CD8-positive, alpha-beta memory T cell (primary cell): ENCODE measurements at regions not wholly inside any gene's neighbourhood (a gene's known extent, or its start where the extent isn't known, plus 50 kb on each side); places are given as distances from the start of the nearest gene placed in this dataset.

Experiments used
- CTCF ChIA-PET: fragments of 350-600 bp; sonication (Branson Sonifier 250); formaldehyde crosslinking; loops from one replicate; lab custom pipeline; 2021; ENCODE audit warnings: antibody characterized with exemption; lab: Charles Lee
- POLR2A ChIA-PET: fragments of 350-600 bp; sonication (Branson Sonifier 250); formaldehyde crosslinking; loops from one replicate; lab custom pipeline; 2021; ENCODE audit warnings: antibody characterized with exemption; lab: Charles Lee
- DNase-seq, 5 donors: peaks; one replicate each; pipeline versions ENCODE4 v3.0.0 to v3.0.0-alpha.2; 2020 to 2022; ENCODE audit warnings: mixed read lengths in 1 of 5
- H3K27ac ChIP-seq: one replicate; pipeline ENCODE4 v1.7.0; 2013; ENCODE audit warnings: low read depth, mild to moderate bottlenecking, low read length, moderate library complexity
- H3K27me3 ChIP-seq: 2 replicates; pipeline ENCODE4 v1.7.0; 2013; ENCODE audit warnings: low read length, mild to moderate bottlenecking; ENCODE audit not compliant: insufficient read depth, poor library complexity, severe bottlenecking
- H3K36me3 ChIP-seq: 2 replicates; pipeline ENCODE4 v1.7.0; 2013; ENCODE audit warnings: mild to moderate bottlenecking, low read length, moderate library complexity; ENCODE audit not compliant: insufficient read depth
- H3K4me1 ChIP-seq: 2 replicates; pipeline ENCODE4 v1.7.0; 2013; ENCODE audit warnings: mild to moderate bottlenecking, low read length, moderate library complexity; ENCODE audit not compliant: insufficient read depth
- H3K4me3 ChIP-seq: 2 replicates; pipeline ENCODE4 v1.7.0; 2013; ENCODE audit warnings: mild to moderate bottlenecking, low read length
- H3K9me3 ChIP-seq: 2 replicates; pipeline ENCODE4 v1.7.0; 2013; ENCODE audit warnings: mild to moderate bottlenecking, low read length
- H3K27ac Mint-ChIP-seq, 8 donors: one replicate each; pipeline ENCODE4 v1.8.0; 2020 to 2021; ENCODE audit warnings: mixed read lengths in 8 of 8, mild to moderate bottlenecking in 6 of 8, inconsistent platforms in 3 of 8, moderate library complexity in 3 of 8
- H3K27me3 Mint-ChIP-seq, 2 donors: one replicate each; pipeline ENCODE4 v1.8.0; 2020 to 2021; ENCODE audit warnings: mixed read lengths in 2 of 2, mild to moderate bottlenecking in 1 of 2, moderate library complexity in 1 of 2
- H3K36me3 Mint-ChIP-seq, 3 donors: one replicate each; pipeline ENCODE4 v1.8.0; 2020 to 2021; ENCODE audit warnings: mixed read lengths in 3 of 3, inconsistent platforms in 1 of 3, mild to moderate bottlenecking in 1 of 3
- H3K4me1 Mint-ChIP-seq, 3 donors: one replicate each; pipeline ENCODE4 v1.8.0; 2020 to 2021; ENCODE audit warnings: mixed read lengths in 3 of 3, inconsistent platforms in 1 of 3, mild to moderate bottlenecking in 1 of 3
- H3K4me3 Mint-ChIP-seq, 7 donors: one replicate each; pipeline ENCODE4 v1.8.0; 2020 to 2021; ENCODE audit warnings: mixed read lengths in 7 of 7, mild to moderate bottlenecking in 6 of 7, moderate library complexity in 4 of 7, inconsistent platforms in 2 of 7
- H3K9me3 Mint-ChIP-seq, 5 donors: one replicate each; pipeline ENCODE4 v1.8.0; 2020 to 2022; ENCODE audit warnings: mixed read lengths in 5 of 5, mild to moderate bottlenecking in 3 of 5, moderate library complexity in 2 of 5, inconsistent platforms in 1 of 5

DNA sequence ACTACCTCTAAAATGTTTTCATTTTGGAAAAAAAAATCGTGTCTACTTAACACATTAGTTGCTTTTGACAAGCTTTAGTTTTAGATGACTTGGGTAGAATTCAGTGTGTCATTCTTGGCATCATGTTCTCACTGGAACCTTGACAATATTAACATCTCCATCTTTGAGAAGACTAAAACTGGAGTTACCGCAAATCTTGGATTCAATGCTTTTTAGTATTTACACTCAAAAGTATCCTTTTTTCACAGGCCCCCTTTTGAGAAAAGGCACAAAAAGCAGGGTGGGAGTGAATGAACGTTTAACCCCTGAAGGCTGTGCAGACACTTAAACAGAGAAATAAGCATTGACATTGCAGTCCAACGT is 549.1 kb downstream of the CSNK1G3 start:
- no peaks in the 10 kb centered on the region for H3K27me3 ChIP-seq
- Mint-ChIP-seq H3K4me1 (no peaks in the 10 kb centered on the region), H3K27me3 (no peaks in the 10 kb centered on the region), H3K4me3 (no peak overlapping the region), H3K36me3 (no peaks in the 10 kb centered on the region), H3K9me3 (peaks cover 2 to 8% (median 3%) of the 10 kb centered on the region in 5 donors), H3K27ac (no peak overlapping the region)
- ChIA-PET POLR2A (no interaction called here), CTCF (interaction anchor here (0.6 kb wide), 1 partner anchor 45 kb away, joined by 3 read pairs; no protein-coding TSS in a partner anchor)
- no peak overlapping the region for H3K4me3 ChIP-seq
- no peak overlapping the region for H3K27ac ChIP-seq
- DNase-seq: no peak
- H3K9me3 ChIP-seq: no peaks in the 10 kb centered on the region
- no peaks in the 10 kb centered on the region for H3K36me3 ChIP-seq
- no peaks in the 10 kb centered on the region for H3K4me1 ChIP-seq

DNA sequence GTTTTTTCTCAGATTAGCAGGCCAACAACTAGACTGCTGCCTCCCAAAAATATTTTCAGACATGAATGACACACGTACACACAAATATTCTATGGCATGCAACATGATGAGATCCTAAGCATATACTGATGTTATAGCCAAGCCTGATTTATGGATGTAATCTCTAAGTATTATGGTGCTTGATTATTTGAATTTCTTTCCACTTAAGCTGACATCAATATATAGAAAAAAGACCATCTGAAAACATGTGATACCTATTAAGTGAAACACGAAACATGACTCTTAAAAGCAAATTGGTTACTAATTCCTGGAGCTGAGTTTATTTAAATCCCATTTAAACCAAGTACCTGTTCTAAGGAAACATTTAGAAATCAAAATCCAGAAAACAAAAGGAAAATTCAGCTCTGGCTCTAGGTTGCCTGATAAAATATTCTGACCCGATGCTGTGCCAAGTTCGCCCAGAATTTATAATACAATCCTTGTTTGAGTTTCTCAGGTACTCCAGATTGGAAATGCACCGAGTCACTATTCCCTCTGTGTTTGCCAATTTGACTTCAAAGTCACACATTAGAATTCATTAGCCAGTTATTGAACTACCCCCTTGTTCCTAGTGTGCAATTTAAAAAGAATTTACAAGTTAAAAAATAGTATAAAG is 548.6 kb downstream of the CSNK1G3 start:
- H3K27me3 Mint-ChIP-seq: no peaks in the 10 kb centered on the region
- ChIA-PET POLR2A (no interaction called here), CTCF (interaction anchor here (0.6 kb wide), 1 partner anchor 45 kb away, joined by 3 read pairs; no protein-coding TSS in a partner anchor)
- no peaks in the 10 kb centered on the region for H3K27me3 ChIP-seq
- H3K36me3 ChIP-seq: no peaks in the 10 kb centered on the region
- no peaks in the 10 kb centered on the region for H3K9me3 ChIP-seq
- H3K27ac ChIP-seq: no peak overlapping the region
- no peak overlapping the region for H3K4me3 Mint-ChIP-seq
- no peaks in the 10 kb centered on the region for H3K36me3 Mint-ChIP-seq
- H3K4me1 Mint-ChIP-seq: no peaks in the 10 kb centered on the region
- no peak overlapping the region for H3K4me3 ChIP-seq
- no peak overlapping the region for H3K27ac Mint-ChIP-seq
- H3K4me1 ChIP-seq: no peaks in the 10 kb centered on the region
- no peak for DNase-seq
- peaks cover 2 to 8% (median 4%) of the 10 kb centered on the region in 5 donors for H3K9me3 Mint-ChIP-seq

DNA sequence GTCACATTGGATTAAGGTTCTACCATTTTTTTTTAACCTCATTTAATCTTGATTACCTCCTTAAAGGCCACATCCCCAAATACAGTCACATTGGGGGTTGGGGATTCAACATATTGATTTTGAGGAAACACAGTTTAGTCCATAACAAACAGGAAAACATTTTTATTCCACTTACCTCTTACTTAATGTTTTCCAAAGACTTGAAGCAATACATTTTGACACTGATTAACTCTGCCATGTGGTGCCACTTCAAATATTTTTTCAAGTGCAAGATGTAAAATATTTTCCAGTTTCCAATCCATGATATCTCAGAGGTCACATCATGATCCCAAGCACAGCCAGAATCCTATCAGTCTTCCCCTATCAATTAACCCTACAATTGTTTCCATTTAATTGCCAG is 548.0 kb downstream of the CSNK1G3 start:
- ChIA-PET CTCF (no interaction called here), POLR2A (no interaction called here)
- no peaks in the 10 kb centered on the region for H3K4me1 Mint-ChIP-seq
- no peak for DNase-seq
- no peak overlapping the region for H3K4me3 Mint-ChIP-seq
- no peaks in the 10 kb centered on the region for H3K36me3 Mint-ChIP-seq
- H3K27me3 Mint-ChIP-seq: no peaks in the 10 kb centered on the region
- Histone ChIP-seq H3K27me3 (no peaks in the 10 kb centered on the region), H3K27ac (no peak overlapping the region), H3K4me1 (no peaks in the 10 kb centered on the region), H3K36me3 (no peaks in the 10 kb centered on the region), H3K9me3 (no peaks in the 10 kb centered on the region), H3K4me3 (no peak overlapping the region)
- peaks cover 2 to 8% (median 4%) of the 10 kb centered on the region in 5 donors for H3K9me3 Mint-ChIP-seq
- no peak overlapping the region for H3K27ac Mint-ChIP-seq

DNA sequence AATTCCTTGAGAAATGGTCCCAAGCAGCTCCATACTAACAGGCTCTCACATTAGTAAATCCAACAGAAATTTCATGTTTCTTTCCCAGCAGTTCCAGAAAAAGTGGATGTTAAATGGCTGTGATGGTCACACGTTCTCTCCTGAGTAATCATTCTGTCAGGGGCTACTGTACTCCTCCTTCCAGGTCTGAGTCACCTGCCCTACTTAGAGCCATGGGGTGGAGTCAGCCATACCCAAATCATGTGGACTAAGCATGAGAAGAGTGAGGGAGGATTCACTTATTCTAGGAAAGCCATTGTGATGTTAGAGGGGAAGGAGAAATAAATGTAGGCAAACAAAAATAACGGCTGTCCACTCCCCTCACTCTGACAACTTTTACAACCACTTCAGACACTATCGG is 547.2 kb downstream of the CSNK1G3 start:
- H3K27ac Mint-ChIP-seq: no peak overlapping the region
- H3K36me3 ChIP-seq: no peaks in the 10 kb centered on the region
- no peaks in the 10 kb centered on the region for H3K27me3 Mint-ChIP-seq
- no peak overlapping the region for H3K27ac ChIP-seq
- ChIA-PET POLR2A (no interaction called here), CTCF (no interaction called here)
- H3K36me3 Mint-ChIP-seq: no peaks in the 10 kb centered on the region
- peaks cover 2 to 4% (median 2%) of the 10 kb centered on the region in 5 donors for H3K9me3 Mint-ChIP-seq
- H3K27me3 ChIP-seq: no peaks in the 10 kb centered on the region
- H3K9me3 ChIP-seq: no peaks in the 10 kb centered on the region
- no peaks in the 10 kb centered on the region for H3K4me1 Mint-ChIP-seq
- H3K4me3 Mint-ChIP-seq: no peak overlapping the region
- no peak for DNase-seq
- H3K4me3 ChIP-seq: no peak overlapping the region
- no peaks in the 10 kb centered on the region for H3K4me1 ChIP-seq

DNA sequence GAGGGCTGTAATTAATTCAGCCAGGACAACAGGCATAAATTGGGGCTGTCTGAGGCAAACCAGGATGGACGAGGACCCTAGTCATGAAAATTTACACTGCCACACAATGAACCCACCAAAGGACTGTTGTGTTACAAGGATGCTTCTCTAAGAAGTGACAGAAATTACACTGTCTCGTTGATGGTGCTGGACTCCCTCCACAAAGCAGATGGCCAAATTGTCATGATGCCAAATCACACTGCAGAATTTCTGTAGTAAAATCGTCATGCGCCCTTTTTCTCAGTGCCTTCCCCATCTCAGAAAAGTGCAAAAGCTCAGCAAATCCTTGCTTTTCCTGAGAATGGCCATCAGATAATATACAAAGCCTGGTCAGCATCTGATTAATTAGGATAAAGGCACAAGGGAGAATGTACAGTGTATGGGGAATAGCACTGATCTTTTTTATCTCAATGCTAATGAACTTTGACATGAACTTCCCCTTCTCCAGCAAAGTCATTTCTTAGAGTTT is 545.8 kb downstream of the CSNK1G3 start:
- POLR2A ChIA-PET: no interaction called here
- no peaks in the 10 kb centered on the region for H3K36me3 ChIP-seq
- H3K4me3 ChIP-seq: no peak overlapping the region
- H3K9me3 Mint-ChIP-seq: peaks cover 0 to 6% (median 2%) of the 10 kb centered on the region in 5 donors
- H3K4me1 ChIP-seq: no peaks in the 10 kb centered on the region
- no peaks in the 10 kb centered on the region for H3K4me1 Mint-ChIP-seq
- DNase-seq: no peak
- H3K27ac Mint-ChIP-seq: no peak overlapping the region
- no peaks in the 10 kb centered on the region for H3K27me3 Mint-ChIP-seq
- CTCF ChIA-PET: no interaction called here
- no peaks in the 10 kb centered on the region for H3K36me3 Mint-ChIP-seq
- H3K27ac ChIP-seq: no peak overlapping the region
- no peaks in the 10 kb centered on the region for H3K27me3 ChIP-seq
- no peaks in the 10 kb centered on the region for H3K9me3 ChIP-seq
- no peak overlapping the region for H3K4me3 Mint-ChIP-seq

DNA sequence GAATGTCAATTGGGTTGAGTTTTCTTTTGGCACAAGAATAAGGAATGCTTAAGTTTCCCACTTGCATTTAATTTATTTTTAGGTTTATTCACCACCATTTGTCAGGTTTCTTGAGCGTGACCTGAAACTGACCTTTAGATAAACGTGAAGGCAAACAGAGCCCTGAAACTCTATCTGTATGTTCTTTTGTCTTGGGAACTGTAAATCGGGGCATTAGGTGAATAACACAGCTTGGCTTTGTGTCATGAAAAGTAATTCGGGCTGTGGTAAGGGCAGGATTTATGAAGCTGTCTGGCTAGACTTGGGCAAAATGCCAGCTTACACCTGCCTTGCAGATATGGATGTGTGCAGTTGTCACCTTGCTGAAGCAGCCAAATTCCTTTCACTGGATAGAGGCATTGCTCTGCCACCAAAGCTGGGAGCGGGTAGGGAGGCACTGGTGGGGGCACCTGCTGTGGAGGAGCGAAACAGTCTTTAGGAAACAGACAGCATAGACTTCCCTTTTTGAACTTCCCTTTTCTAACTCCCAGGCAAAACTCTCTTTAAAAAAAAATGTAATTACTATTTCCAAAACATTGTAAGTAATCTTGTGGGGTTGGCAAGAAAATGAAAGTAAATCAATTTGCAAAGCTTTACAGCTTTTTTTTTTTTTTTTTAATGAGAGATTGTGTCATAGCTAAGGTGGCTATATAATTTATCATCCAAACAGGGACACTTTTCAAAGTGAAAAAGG is 545.2 kb downstream of the CSNK1G3 start:
- Mint-ChIP-seq H3K27ac (no peak overlapping the region), H3K27me3 (no peaks in the 10 kb centered on the region), H3K36me3 (no peaks in the 10 kb centered on the region), H3K4me3 (no peak overlapping the region), H3K4me1 (no peaks in the 10 kb centered on the region), H3K9me3 (peaks cover 0 to 5% (median 2%) of the 10 kb centered on the region in 5 donors)
- no peaks in the 10 kb centered on the region for H3K9me3 ChIP-seq
- ChIA-PET POLR2A (no interaction called here), CTCF (no interaction called here)
- no peaks in the 10 kb centered on the region for H3K36me3 ChIP-seq
- H3K4me1 ChIP-seq: no peaks in the 10 kb centered on the region
- no peaks in the 10 kb centered on the region for H3K27me3 ChIP-seq
- H3K4me3 ChIP-seq: no peak overlapping the region
- H3K27ac ChIP-seq: no peak overlapping the region
- DNase-seq: no peak

DNA sequence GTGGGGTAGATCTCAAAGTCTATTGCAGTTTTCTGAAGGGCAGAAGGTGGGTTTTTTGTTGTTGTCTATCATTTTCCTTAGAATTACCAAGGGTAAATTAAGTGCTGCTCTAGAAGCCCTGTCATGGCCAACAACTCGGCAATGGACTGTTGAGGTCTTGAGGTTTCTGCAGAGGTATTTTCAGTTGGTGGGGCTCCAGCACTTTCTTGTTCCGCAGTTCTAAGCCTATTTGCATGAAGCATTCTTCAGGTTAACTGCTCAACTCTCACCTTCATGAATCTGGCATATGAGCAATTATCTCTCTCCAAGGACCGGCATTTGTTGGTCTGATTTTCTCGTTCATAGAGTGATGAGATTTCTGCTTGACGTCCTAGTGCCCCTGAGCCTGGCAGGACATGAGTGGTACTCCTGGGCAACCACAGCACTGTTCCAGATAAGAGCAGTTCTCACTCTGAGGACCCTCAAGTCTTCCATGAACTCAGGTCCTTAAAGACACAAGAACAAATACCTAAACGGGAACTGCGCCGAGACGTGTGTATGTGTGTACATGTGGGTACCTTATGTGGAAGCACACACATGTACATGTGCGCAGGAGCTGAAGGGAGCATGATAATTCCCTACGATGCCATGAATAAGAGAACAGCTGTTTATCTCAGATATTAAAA is 544.5 kb downstream of the CSNK1G3 start:
- Mint-ChIP-seq H3K4me1 (no peaks in the 10 kb centered on the region), H3K4me3 (no peak overlapping the region), H3K9me3 (peaks cover 0 to 5% (median 2%) of the 10 kb centered on the region in 5 donors), H3K27me3 (no peaks in the 10 kb centered on the region), H3K36me3 (no peaks in the 10 kb centered on the region), H3K27ac (no peak overlapping the region)
- no peak for DNase-seq
- POLR2A ChIA-PET: no interaction called here
- H3K27me3 ChIP-seq: no peaks in the 10 kb centered on the region
- no peak overlapping the region for H3K27ac ChIP-seq
- H3K4me1 ChIP-seq: no peaks in the 10 kb centered on the region
- CTCF ChIA-PET: no interaction called here
- no peaks in the 10 kb centered on the region for H3K36me3 ChIP-seq
- H3K4me3 ChIP-seq: no peak overlapping the region
- H3K9me3 ChIP-seq: no peaks in the 10 kb centered on the region

DNA sequence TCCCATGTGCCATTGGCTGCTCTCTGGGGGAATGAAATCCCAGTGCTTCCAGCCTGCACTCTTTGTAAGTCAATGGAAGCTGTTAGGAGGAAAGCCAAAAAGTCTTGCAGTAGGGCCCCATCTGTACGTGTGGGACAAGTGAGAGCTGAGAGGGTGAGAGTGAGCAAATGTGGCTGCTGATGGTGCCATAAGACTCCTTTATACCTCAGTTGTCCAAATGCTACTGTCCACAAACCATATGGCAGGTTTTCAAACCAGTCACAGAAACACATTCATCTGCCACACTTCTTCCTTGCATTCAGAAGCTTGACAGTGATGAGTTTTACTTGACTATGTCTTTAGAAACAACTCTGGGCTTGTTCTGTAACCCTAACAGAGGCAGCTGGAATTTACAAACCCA is 543.8 kb downstream of the CSNK1G3 start:
- no peak overlapping the region for H3K27ac ChIP-seq
- peaks cover 0 to 8% (median 2%) of the 10 kb centered on the region in 5 donors for H3K9me3 Mint-ChIP-seq
- H3K4me1 Mint-ChIP-seq: no peaks in the 10 kb centered on the region
- H3K4me3 ChIP-seq: no peak overlapping the region
- DNase-seq: no peak
- ChIA-PET CTCF (no interaction called here), POLR2A (no interaction called here)
- H3K36me3 ChIP-seq: no peaks in the 10 kb centered on the region
- H3K36me3 Mint-ChIP-seq: no peaks in the 10 kb centered on the region
- no peak overlapping the region for H3K4me3 Mint-ChIP-seq
- H3K27me3 ChIP-seq: no peaks in the 10 kb centered on the region
- H3K27me3 Mint-ChIP-seq: no peaks in the 10 kb centered on the region
- no peaks in the 10 kb centered on the region for H3K4me1 ChIP-seq
- H3K27ac Mint-ChIP-seq: no peak overlapping the region
- H3K9me3 ChIP-seq: no peaks in the 10 kb centered on the region
